ENCODE measurements at regions not wholly inside any gene's neighbourhood (a gene's known extent, or its start where the extent isn't known, plus 50 kb on each side); places are given as distances from the start of the nearest gene placed in this dataset.

DNA sequence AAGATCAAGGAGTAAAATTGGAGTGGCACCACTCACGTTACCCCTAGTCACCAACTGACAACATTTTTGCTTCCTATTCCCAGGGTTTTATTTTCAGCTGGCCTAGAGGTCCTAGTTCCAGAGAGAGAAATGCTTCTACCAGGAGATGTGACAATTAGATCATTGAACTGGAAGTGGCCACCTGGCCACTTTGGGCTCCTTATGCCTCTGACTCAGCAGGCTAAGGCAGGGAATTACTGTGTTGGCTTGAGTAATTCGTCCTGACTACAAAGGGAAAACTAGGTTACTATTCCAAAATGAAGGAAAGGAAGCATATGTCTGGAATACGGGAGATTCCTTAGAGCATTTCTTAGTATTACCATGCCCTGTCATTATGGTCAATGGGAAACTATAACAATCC lies 831.6 kb upstream of the NDST4 start:
- intact Hi-C loops (cut with micrococcal nuclease; ENCODE audit: unreplicated experiment): no loop called here
- Histone ChIP-seq H3K4me2 (ENCODE audit: low read depth, low read length) (no peak overlapping the region), H3K4me3 (replicated peaks in 1 of 3; ENCODE audit: insufficient read depth in 1 of 3, low read depth in 2 of 3, low read length in 3 of 3) (no peak overlapping the region), H4K20me1 (ENCODE audit: insufficient read depth, low read length) (no peaks in the 10 kb centered on the region), H3K27me3 (ENCODE audit: control insufficient read depth in 1 of 2, insufficient read depth in 2 of 2, low read length in 2 of 2) (no peaks in the 10 kb centered on the region), H3K9ac (ENCODE audit: insufficient read depth, low read depth, low read length) (no peak overlapping the region), H3K79me2 (ENCODE audit: insufficient read depth, low read length) (no peaks in the 10 kb centered on the region), H3K36me3 (replicated peaks in 1 of 2; ENCODE audit: control insufficient read depth in 1 of 2, insufficient read depth in 2 of 2, low read length in 2 of 2) (no peaks in the 10 kb centered on the region), H2AFZ (ENCODE audit: low read length) (no peak overlapping the region), H3K4me1 (ENCODE audit: insufficient read depth, low read length) (no peaks in the 10 kb centered on the region), H3K27ac (ENCODE audit: extremely low read length, insufficient read depth, low read length) (no peak overlapping the region), H3K9me3 (ENCODE audit: low read length) (no peaks in the 10 kb centered on the region)
- WGBS (ENCODE audit: low lambda C conversion rate): 4% methylated on average over 3 of the region's 3 CpGs
- no TSS peak for BruUV-seq (replicated peaks)
- DNase-seq (ENCODE audit: low spot score) (no peak), ATAC-seq (no peak), FAIRE-seq (no peak)
- CTCF ChIA-PET (ENCODE audit: low intra/inter-chr PET ratio, low total read pairs): no interaction called here
- POLR2A ChIA-PET: no interaction called here
- TF ChIP-seq ZNF256 (CRISPR knock-in tag; conservative IDR thresholded peaks at IDR 0.05) (no peak), SP1 (IDR thresholded peaks at IDR 0.05) (no peak), SP1 (CRISPR knock-in tag; IDR thresholded peaks at IDR 0.05) (no peak), TAF15 (IDR thresholded peaks at IDR 0.05; ENCODE audit: low read depth, low read length, poor library complexity, severe bottlenecking) (no peak), TP53 (CRISPR knock-in tag; conservative IDR thresholded peaks at IDR 0.05) (no peak), ATAD3A (CRISPR knock-in tag; IDR thresholded peaks at IDR 0.05) (no peak), TAF1 (CRISPR knock-in tag; IDR thresholded peaks at IDR 0.05) (no peak), ZNF569 (CRISPR knock-in tag; IDR thresholded peaks at IDR 0.05; ENCODE audit: borderline replicate concordance) (no peak), NR1H2 (CRISPR knock-in tag; IDR thresholded peaks at IDR 0.05; ENCODE audit: borderline replicate concordance, low read depth) (no peak), ZNF33A (CRISPR knock-in tag; IDR thresholded peaks at IDR 0.05; ENCODE audit: borderline replicate concordance) (no peak)
- TF ChIP-seq, protein P1, sequence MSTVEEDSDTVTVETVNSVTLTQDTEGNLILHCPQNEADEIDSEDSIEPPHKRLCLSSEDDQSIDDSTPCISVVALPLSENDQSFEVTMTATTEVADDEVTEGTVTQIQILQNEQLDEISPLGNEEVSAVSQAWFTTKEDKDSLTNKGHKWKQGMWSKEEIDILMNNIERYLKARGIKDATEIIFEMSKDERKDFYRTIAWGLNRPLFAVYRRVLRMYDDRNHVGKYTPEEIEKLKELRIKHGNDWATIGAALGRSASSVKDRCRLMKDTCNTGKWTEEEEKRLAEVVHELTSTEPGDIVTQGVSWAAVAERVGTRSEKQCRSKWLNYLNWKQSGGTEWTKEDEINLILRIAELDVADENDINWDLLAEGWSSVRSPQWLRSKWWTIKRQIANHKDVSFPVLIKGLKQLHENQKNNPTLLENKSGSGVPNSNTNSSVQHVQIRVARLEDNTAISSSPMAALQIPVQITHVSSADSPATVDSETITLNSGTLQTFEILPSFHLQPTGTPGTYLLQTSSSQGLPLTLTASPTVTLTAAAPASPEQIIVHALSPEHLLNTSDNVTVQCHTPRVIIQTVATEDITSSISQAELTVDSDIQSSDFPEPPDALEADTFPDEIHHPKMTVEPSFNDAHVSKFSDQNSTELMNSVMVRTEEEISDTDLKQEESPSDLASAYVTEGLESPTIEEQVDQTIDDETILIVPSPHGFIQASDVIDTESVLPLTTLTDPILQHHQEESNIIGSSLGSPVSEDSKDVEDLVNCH (CRISPR knock-in tag; IDR thresholded peaks at IDR 0.05): no peak
- TF ChIP-seq, protein P2, sequence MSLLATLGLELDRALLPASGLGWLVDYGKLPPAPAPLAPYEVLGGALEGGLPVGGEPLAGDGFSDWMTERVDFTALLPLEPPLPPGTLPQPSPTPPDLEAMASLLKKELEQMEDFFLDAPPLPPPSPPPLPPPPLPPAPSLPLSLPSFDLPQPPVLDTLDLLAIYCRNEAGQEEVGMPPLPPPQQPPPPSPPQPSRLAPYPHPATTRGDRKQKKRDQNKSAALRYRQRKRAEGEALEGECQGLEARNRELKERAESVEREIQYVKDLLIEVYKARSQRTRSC (CRISPR knock-in tag; IDR thresholded peaks at IDR 0.05; ENCODE audit: low read depth): no peak
- in situ Hi-C loops (cut with HindIII; ENCODE audit: extremely low pct_ligation_motif_present, low pct_unique_long_range_greater_than_20kb): no loop called here

Measured in HepG2 (cell line).